KBM-7 (cell line): ENCODE measurements at regions not wholly inside any gene's neighbourhood (a gene's known extent, or its start where the extent isn't known, plus 50 kb on each side); places are given as distances from the start of the nearest gene placed in this dataset.

Experiments used
- DNase-seq: peaks from one replicate; pipeline ENCODE4 v3.0.0-alpha.2; 2015
- in situ Hi-C: fragments of 300-500 bp; cut with MboI; formaldehyde crosslinking; loops from 2 replicates; pipeline ENCODE4 v1.14.3; 2020; ENCODE audit warnings: low sequenced_read_pairs, low pct_unique_long_range_greater_than_20kb, mixed read lengths

DNA sequence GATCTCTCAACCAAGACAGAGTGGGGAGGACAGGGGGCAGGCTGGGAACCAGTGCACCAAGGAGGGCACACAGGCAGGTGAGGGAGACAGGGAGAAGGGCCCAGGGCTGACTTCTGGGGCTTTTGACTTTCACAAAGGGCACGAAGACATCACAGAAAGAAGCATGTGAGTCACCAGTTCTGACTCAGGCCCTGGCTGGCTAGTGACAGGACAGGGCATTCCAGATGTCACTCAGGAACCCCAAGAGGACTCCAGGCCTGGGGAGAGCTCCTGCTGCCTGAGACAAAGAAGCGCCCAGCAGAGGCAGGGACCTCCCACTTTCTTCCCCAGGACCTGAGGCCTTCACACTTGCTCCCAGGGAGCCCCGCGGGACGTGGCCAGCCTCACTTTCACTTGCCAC lies 497.2 kb downstream of the BUD13 start:
- in situ Hi-C loops, result loop anchor here (25.0 kb wide), 1 partner anchor 938 kb away; no protein-coding TSS in a partner anchor
- no peak for DNase-seq

DNA sequence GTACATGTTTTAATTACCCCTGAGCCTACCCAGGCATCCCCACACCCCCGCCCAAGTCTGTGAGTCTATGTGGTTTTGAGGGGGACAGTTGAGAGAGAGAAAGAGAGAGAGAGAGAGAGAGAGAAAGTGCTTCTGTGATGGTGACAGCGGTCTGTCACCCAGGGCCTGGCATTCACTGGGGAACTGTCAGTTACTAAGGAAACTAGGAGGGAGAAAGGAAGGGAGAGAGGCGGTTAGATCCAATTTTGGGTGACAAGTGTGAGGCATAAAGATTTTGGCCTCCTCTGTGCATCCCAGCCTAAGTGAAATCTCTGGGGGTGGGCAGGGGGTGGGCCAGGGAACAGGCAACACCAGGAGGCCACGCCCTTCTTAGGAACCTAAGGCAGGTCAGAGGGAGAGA lies 498.3 kb downstream of the BUD13 start:
- in situ Hi-C loops, result no loop called here
- no peak for DNase-seq

DNA sequence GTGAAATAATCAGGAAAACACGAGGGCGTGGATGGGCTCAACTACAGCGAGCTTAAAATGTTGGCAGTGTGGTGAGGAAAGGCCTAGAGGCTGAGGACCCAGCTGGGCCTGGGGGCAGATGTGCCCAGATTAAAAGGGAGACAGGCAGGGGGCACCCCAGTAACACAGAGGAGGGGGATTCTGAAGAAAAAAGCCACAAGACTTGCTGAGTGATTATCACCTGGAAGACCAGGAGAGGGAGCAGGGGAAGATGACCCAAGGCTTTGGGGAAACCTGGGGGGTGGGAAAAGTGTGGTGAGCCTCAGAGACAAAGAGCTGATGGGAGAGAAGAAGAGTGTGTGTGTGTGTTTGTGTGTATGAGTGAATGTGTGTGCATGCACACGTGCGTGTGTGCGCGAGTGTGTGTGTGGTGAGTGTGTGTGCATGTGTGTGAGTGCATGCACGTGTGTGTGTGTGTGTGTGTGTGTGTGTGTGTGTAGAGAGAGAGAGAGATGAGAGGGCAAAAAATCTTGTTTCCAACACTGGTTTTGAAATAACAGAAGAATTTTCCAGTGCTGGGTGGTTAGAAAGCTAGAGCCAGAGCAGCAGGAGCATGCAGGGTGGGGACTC lies 500.5 kb downstream of the BUD13 start:
- no peak for DNase-seq
- in situ Hi-C loops, result no loop called here

DNA sequence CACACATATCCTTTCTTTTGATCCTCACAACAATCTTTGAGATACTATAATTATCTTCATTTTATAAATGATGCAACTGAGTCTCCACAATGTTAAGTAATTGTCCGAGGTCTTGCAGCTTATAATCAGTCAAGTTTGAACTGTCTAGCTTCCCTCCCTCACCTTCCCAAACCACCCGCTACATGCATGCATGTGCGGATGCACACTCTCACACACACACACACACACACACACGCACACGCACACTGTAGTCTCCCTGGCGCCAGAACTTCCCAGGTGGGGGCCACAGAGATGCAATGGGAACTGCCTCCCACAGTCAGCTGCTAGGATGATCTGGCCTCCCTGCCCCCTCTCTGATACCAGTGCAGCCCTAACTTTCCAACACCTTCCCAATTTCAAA lies 501.3 kb downstream of the BUD13 start:
- in situ Hi-C loops, result no loop called here
- no peak for DNase-seq

DNA sequence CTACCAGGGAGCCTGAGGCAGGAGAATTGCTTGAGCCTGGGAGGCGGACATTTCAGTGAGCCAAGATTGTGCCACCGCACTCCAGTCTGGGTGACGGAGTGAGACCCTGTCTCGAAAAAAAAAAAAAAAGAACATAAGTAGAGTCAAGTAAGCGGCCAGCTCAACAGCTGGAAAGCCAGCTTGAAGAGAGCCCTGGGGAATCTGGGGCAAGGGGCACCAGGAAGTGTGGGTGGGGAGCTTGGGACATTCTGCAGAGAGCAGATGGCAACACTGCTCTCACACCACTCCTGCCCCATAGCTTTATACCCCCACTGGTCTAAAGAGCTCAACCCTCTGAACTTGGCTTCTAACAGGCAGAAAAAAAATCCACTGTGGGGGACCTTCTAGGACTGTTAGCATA lies 505.6 kb downstream of the BUD13 start:
- DNase-seq, result no peak
- in situ Hi-C loops, result no loop called here

DNA sequence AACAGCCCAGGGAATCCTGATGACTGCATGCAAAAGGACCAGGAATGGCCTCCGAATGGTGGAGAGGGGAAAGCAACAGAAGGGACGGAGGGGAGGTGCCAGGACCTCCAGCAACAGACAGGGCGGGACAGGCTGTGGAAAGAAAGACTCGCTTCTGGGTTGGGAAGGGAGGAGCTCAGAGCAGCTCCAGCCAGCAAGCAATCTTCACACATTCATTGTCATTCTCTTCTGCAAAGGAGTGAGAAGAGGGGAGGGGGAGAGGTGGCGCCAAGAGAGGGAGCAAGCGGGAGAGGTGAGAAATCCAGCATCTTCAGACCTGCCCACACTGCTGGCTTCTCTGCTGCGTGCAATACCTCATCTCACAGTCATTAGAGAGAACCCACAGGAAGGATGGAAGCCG lies 509.0 kb downstream of the BUD13 start:
- no peak for DNase-seq
- in situ Hi-C loops, result no loop called here

DNA sequence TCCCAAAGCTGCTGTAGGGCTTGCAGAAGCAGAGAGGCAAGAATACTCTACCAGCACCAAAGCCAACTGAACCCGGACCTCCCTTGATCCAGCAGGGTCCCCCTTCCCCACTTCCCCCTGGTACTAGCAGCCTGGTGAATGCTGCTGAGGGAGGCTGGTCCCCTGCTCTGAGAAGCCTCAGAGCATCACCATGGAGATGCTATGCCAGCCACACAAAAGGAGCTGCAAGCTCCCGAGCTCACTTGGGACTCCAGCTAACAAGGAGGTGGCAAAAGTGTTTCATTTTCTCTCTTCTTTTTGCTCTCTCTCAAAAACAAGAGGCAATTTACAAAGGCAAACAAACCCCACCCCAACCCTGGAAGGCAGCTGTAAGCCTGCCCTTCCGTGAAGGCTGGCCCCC lies 509.8 kb downstream of the BUD13 start:
- in situ Hi-C loops, result no loop called here
- no peak for DNase-seq

DNA sequence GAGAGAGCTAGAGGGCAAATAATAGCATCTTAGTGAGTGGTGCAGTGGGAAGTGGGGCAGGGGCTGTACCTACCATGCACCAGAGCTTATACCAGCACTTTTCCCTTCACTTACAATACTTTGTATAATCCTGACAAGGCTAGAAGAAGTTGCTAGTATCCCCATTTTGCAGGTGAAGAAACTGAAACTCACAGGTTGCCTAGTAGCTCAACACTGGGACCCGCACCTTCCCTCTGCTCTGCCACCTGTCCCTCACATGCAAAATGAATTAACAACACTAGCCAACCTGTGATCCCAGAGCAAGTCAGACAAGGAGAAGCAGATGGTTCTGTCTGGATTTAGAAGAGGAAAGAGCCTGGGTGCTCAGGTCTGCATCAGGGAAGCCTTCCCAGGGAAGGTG lies 510.4 kb downstream of the BUD13 start:
- DNase-seq, result no peak
- in situ Hi-C loops, result no loop called here

DNA sequence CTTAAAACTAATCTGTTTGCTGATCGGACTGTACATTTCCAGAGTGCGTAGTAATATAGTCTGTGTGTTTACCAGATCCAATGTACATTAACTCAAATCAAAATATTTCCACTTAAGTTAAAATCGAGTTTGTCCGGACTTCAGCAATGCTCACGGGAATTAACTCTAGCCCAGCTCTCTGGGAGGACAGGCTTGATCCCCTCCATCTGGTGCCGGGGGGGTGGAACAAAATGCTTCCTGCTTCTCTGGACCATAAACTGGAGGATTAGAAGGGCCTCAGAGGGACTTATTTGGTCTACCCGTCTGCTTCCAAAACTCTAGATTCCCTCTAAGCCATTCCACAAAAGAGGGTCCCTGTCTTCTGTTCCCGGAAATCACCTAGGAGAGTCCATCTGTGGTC lies 511.2 kb downstream of the BUD13 start:
- no peak for DNase-seq
- in situ Hi-C loops, result no loop called here

DNA sequence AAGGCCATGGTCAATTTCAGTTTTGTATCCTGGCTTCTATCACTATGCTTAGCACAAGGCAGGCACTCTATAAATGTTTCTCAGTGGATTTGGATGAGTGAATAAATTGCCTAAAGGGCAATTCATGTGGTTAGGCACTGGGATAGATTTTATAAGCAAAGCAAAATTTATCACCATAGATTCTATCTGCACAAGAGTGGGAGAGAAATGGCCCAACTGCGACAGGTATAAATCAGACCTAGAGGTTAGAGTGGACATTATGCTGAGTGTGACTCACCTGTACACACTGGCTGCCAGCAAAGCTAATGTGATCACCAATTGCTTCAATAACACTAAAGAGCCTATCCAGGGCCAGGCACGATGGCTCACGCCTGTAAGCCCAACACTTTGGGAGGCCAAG lies 514.0 kb downstream of the BUD13 start:
- in situ Hi-C loops, result no loop called here
- DNase-seq, result no peak

DNA sequence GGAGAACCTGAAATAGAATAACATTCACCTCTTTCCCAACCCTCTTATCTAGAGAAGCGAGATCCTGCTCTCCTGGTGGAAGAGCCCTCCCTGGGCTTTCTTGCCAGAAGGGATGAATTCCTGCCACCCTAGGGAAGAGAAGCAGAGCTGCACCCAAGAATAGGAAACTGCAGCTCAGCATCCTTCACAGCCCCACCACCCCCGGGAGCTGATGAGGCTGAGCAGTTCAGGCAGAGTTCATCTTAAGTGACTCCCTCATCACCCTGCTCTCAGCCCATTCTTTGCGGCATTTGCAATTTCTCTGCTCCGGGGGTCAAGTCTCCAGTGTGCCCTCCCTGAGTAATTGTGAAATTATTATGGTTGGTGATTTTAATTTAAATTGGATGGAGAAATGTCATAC lies 514.9 kb downstream of the BUD13 start:
- DNase-seq, result no peak
- in situ Hi-C loops, result no loop called here

DNA sequence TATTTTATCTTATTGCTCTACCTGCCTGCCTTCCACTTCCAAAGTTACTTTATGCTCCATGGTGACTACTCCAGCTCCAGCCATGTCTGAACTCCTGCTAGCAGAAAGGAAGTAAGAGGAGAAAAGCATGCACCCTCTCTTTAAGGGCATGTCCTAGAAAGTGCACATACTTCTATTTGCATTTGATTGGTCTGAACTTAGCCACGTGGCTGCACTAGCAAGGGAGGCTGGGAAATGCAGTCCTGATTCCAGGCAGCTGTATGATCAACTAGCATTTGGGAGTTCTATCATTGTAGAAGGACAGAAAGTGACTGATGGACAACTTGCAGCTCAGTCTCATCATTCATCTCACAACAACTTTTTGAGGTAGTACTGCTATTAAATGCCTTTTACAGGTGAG lies 515.7 kb downstream of the BUD13 start:
- in situ Hi-C loops, result no loop called here
- no peak for DNase-seq

DNA sequence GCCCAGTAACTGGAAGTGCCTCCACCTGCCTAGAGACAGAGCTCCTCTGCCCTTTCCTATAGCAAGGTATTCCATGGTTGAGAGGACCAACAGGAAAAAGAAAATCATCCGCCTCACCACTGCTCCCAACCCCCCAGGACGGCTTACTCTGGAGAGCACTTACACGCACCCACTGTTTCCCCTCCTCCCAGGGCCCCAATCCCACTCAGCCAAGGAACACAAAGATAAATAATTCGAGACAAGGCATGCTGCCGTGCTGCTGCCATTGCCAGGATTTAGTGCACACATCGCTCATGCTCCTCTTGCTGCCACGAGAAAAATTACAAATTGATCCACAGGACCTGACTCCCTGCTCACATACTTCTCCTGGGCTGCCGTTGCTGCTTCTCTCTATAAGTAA lies 516.6 kb downstream of the BUD13 start:
- DNase-seq, result no peak
- in situ Hi-C loops, result no loop called here

DNA sequence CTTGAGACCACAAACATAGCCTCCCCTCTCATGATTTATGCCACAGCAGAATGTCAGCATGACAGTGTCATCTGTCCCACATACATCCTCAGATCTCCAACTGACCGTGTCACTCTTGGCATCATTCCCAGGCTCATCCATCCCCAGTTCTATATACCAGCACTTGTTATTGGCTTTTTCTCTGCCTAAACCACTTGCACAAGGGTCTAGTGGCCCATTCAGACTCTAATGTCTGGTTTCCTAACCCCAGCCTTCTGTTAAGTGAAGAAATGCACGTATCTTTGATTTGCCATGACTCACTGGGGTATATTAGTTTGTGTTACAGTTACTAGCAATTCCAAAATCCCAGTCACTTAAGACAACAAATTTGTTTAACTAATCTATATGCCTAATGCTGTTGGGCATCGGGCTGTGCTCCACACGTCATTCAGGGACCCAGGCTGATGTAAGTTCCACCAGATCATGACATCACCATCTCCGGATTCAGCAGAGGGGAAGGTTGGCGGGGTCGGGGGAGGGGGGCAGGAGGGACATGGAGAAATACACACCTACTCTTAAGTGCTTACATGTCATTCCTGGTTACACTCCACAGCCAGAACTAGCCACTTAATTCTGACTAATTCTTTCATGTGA lies 517.4 kb downstream of the BUD13 start:
- in situ Hi-C loops, result no loop called here
- no peak for DNase-seq

DNA sequence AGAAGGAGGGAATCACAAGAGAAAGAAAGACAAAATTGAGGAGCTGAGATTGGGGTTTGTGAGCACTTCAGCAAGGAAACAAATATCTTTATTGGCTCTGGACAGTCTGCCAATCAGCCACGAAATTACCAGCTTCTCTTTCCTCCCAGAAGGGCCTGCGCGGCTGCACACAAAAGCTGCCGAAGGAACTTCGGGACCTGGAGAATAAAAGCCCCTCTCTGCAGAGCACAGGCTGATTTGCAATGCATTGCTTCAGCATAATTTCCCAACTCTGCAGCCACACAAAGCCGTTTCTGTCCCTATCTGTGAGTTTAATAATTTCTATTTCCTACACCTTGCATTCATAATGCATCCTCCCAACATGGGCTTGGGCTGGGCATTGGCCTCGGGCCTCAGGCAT lies 522.6 kb downstream of the BUD13 start:
- in situ Hi-C loops, result no loop called here
- no peak for DNase-seq

DNA sequence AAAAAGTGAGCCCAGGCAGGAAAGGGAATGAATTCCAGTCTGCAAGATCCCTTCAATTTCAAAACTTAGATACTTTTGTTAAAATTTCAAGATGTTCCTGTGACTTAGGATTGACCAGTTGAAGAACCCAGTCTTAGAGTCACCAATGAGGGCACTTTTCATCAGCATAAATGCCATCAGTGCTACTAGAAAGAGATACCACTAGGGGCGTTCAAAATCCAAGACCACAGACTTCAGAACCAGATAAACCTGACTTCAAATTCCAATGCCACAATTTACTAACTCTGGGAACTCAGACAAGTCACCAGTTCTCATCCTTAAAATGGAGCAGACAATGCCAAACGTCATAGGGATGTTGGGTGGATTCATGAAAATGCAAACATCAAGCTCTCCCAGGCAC lies 523.2 kb downstream of the BUD13 start:
- DNase-seq, result no peak
- in situ Hi-C loops, result no loop called here

DNA sequence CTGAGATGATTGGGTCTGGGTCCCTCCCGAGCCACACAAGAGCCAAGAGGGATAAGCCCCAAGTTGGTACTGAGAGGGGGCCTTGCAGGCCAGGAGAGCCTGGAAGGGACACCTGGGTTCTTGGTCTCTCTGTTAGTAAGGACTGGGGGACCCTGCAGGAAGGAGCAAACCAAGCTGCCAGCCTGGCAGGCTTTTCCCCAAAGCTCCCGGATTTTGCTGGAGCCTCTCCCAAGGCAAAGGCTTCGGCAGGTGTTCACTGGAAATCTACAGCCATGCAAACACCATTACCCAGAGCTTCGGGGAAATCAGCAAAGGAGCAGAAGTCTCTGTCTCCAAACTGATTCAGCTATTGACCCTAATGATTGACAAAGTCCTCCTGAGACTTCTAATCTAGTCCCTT lies 527.9 kb downstream of the BUD13 start:
- in situ Hi-C loops, result no loop called here
- no peak for DNase-seq

DNA sequence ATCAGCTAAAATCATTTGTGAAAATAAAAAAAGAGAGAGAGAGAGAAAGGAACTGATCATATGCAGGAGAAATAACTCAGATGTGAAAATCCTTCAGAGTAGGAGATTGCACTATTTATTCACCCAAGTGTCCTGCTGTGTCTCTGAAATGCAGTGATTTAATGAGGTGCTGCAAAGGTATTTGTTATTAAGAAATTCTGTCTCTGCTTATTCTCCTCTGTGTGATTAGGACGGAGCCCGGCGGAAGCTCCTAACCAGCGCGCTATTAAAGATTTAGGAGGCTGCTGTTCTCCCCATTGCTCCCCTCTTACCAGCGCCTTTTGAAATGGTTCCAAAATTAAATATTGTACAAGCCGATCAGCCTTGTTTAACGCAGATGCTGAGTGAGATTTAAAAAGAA lies 528.3 kb downstream of the BUD13 start:
- no peak for DNase-seq
- in situ Hi-C loops, result no loop called here

DNA sequence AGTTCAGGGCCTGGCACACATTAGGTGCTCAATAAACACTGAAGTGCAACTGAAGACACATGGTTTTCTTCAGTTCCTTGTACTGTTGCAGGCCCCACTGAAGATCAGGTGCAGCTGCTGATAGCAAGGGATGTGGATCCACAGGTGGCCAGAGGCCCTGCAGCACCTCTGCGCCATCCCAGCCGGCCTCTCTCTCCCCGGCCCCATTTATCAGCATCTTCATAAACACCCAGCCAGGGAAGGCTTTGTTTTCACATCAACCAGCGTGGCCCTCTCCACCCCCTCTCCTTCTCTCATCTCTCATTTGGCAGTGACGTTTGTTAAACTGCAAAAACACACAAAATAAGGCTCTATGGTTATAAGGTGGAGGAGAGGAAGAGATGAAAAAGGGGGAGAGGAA lies 528.8 kb downstream of the BUD13 start:
- no peak for DNase-seq
- in situ Hi-C loops, result no loop called here

DNA sequence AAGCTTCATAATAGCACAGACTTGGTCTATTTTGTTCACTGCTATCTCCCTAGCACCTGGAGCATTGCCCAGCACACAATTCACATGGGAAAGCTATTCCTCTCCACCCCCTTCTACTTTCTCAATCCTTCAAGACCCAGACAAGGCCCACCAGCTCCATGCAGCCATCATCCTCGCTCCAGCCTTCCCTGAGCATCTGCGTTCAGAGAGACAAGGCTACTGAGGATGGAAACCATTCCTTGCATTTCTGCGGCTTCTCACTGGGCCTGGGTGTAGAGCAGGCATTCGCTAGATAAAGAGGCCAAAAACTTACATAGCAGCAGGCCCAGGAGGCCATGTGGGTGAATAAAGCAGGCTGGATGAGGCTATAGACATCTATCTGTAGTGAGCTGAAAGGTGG lies 530.8 kb downstream of the BUD13 start:
- in situ Hi-C loops, result no loop called here
- no peak for DNase-seq

DNA sequence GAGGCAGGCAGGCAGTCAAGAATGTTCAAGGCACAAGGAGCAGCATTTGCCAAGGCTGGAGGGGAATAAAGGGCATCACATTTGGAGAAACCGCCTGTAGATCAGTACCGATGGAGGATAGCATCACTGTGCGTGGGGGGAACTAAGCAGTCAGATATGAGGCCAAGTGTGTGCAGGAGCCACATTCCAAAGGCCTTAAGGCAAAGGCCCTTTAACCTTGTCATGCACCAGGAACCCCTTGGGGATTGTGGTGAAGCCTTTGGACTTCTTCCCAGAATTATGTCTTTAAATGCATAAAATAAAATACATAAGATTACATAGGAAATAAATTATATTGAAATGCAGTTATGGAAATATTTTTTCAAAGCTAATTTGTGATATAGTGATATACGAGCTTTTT lies 532.1 kb downstream of the BUD13 start:
- DNase-seq, result no peak

More for the DNA sequence above, 532.1 kb downstream of the BUD13 start:
- in situ Hi-C loops, result no loop called here
